ENCODE measurements at regions not wholly inside any gene's neighbourhood (a gene's known extent, or its start where the extent isn't known, plus 50 kb on each side); places are given as distances from the start of the nearest gene placed in this dataset.

- no peaks in the 10 kb centered on the region for H3K27me3 ChIP-seq (ENCODE audit: insufficient read depth, low read length)
- H3K9me3 ChIP-seq (ENCODE audit: insufficient read depth, low read depth, low read length): peaks cover 10% of the 10 kb centered on the region
- H3K79me2 ChIP-seq (ENCODE audit: insufficient read depth, low read length): no peaks in the 10 kb centered on the region
- Mint-ChIP-seq H3K9me3 (ENCODE audit: unreplicated experiment) (no peaks in the 10 kb centered on the region), H3K4me3 (ENCODE audit: unreplicated experiment) (no peak overlapping the region), H3K27me3 (ENCODE audit: low read depth, unreplicated experiment) (no peaks in the 10 kb centered on the region), H3K27ac (ENCODE audit: unreplicated experiment) (no peak overlapping the region), H3K36me3 (ENCODE audit: low read depth, unreplicated experiment) (no peaks in the 10 kb centered on the region), H3K4me1 (ENCODE audit: low read depth, unreplicated experiment) (peaks cover 6% of the 10 kb centered on the region)
- H3K4me1 ChIP-seq (ENCODE audit: insufficient read depth, low read length): no peaks in the 10 kb centered on the region
- no peak overlapping the region for H3K27ac ChIP-seq (ENCODE audit: low read depth, low read length)
- H3K4me3 ChIP-seq (ENCODE audit: insufficient read depth, low read depth, low read length): no peak overlapping the region
- H3K36me3 ChIP-seq (ENCODE audit: insufficient read depth, low read length): no peaks in the 10 kb centered on the region
- no peak overlapping the region for H3K9ac ChIP-seq (ENCODE audit: low read length)
- no peak overlapping the region for H3K4me2 ChIP-seq (ENCODE audit: low read length)
- TF ChIP-seq CTCF (IDR thresholded peaks at IDR 0.05; ENCODE audit: insufficient read depth, low read depth, low read length) (no peak), EZH2 (IDR thresholded peaks at IDR 0.05; ENCODE audit: insufficient read depth, low read length) (no peak)
- FAIRE-seq: no peak
- no peak overlapping the region for H2AFZ ChIP-seq (ENCODE audit: low read depth, low read length)
- no peaks in the 10 kb centered on the region for H4K20me1 ChIP-seq (ENCODE audit: insufficient read depth, low read length)
- DNase-seq (ENCODE audit: low read depth): no peak
Measured at GRCh38 chr5:51895834-51896233, 512.6 kb downstream of the ISL1 start.

- Histone ChIP-seq H3K27me3 (ENCODE audit: insufficient read depth, low read length) (no peaks in the 10 kb centered on the region), H3K4me3 (ENCODE audit: insufficient read depth, low read depth, low read length) (no peak overlapping the region), H2AFZ (ENCODE audit: low read depth, low read length) (no peak overlapping the region), H4K20me1 (ENCODE audit: insufficient read depth, low read length) (no peaks in the 10 kb centered on the region), H3K9ac (ENCODE audit: low read length) (no peak overlapping the region), H3K27ac (ENCODE audit: low read depth, low read length) (no peak overlapping the region), H3K4me2 (ENCODE audit: low read length) (no peak overlapping the region), H3K79me2 (ENCODE audit: insufficient read depth, low read length) (no peaks in the 10 kb centered on the region), H3K4me1 (ENCODE audit: insufficient read depth, low read length) (no peaks in the 10 kb centered on the region), H3K36me3 (ENCODE audit: insufficient read depth, low read length) (no peaks in the 10 kb centered on the region), H3K9me3 (ENCODE audit: insufficient read depth, low read depth, low read length) (peaks cover 6% of the 10 kb centered on the region)
- FAIRE-seq: no peak
- Mint-ChIP-seq H3K27me3 (ENCODE audit: low read depth, unreplicated experiment) (no peaks in the 10 kb centered on the region), H3K4me1 (ENCODE audit: low read depth, unreplicated experiment) (no peaks in the 10 kb centered on the region), H3K36me3 (ENCODE audit: low read depth, unreplicated experiment) (no peaks in the 10 kb centered on the region), H3K27ac (ENCODE audit: unreplicated experiment) (no peak overlapping the region), H3K4me3 (ENCODE audit: unreplicated experiment) (no peak overlapping the region), H3K9me3 (ENCODE audit: unreplicated experiment) (no peaks in the 10 kb centered on the region)
- DNase-seq (ENCODE audit: low read depth): no peak
- no peak for TF ChIP-seq CTCF (IDR thresholded peaks at IDR 0.05; ENCODE audit: insufficient read depth, low read depth, low read length)
- TF ChIP-seq EZH2 (IDR thresholded peaks at IDR 0.05; ENCODE audit: insufficient read depth, low read length): no peak
Measured at GRCh38 chr5:51902512-51902911, 519.3 kb downstream of the ISL1 start.

GRCh38 chr5:51908215-51908614, 525.0 kb downstream of the ISL1 start:
- H3K4me3 ChIP-seq (ENCODE audit: insufficient read depth, low read depth, low read length): no peak overlapping the region
- TF ChIP-seq EZH2 (IDR thresholded peaks at IDR 0.05; ENCODE audit: insufficient read depth, low read length) (no peak), CTCF (IDR thresholded peaks at IDR 0.05; ENCODE audit: insufficient read depth, low read depth, low read length) (no peak)
- no peaks in the 10 kb centered on the region for H3K27me3 ChIP-seq (ENCODE audit: insufficient read depth, low read length)
- no peaks in the 10 kb centered on the region for H4K20me1 ChIP-seq (ENCODE audit: insufficient read depth, low read length)
- Mint-ChIP-seq H3K9me3 (ENCODE audit: unreplicated experiment) (no peaks in the 10 kb centered on the region), H3K27ac (ENCODE audit: unreplicated experiment) (no peak overlapping the region), H3K4me3 (ENCODE audit: unreplicated experiment) (no peak overlapping the region), H3K27me3 (ENCODE audit: low read depth, unreplicated experiment) (no peaks in the 10 kb centered on the region), H3K4me1 (ENCODE audit: low read depth, unreplicated experiment) (no peaks in the 10 kb centered on the region), H3K36me3 (ENCODE audit: low read depth, unreplicated experiment) (no peaks in the 10 kb centered on the region)
- no peaks in the 10 kb centered on the region for H3K9me3 ChIP-seq (ENCODE audit: insufficient read depth, low read depth, low read length)
- no peak overlapping the region for H3K27ac ChIP-seq (ENCODE audit: low read depth, low read length)
- H3K36me3 ChIP-seq (ENCODE audit: insufficient read depth, low read length): no peaks in the 10 kb centered on the region
- H3K79me2 ChIP-seq (ENCODE audit: insufficient read depth, low read length): no peaks in the 10 kb centered on the region
- no peaks in the 10 kb centered on the region for H3K4me1 ChIP-seq (ENCODE audit: insufficient read depth, low read length)
- DNase-seq (ENCODE audit: low read depth) (no peak), FAIRE-seq (no peak)
- no peak overlapping the region for H2AFZ ChIP-seq (ENCODE audit: low read depth, low read length)
- no peak overlapping the region for H3K9ac ChIP-seq (ENCODE audit: low read length)
- no peak overlapping the region for H3K4me2 ChIP-seq (ENCODE audit: low read length)

All from astrocyte (in vitro differentiated cells and primary cell).